GM19372 (cell line): ENCODE measurements at regions not wholly inside any gene's neighbourhood (a gene's known extent, or its start where the extent isn't known, plus 50 kb on each side); places are given as distances from the start of the nearest gene placed in this dataset.
"Not testable (repeated sequence)": the region's sequence is repeated elsewhere in the genome, so short reads cannot be mapped to it uniquely, and the experiment has no call there.

Experiments
- ATAC-seq: cut with Tn5 transposase; IDR thresholded peaks from one replicate; pipeline ENCODE4 v1.9.1; 2021; ENCODE audit warnings: mild to moderate bottlenecking, low read depth, moderate library complexity; ENCODE audit not compliant: unreplicated experiment

DNA sequence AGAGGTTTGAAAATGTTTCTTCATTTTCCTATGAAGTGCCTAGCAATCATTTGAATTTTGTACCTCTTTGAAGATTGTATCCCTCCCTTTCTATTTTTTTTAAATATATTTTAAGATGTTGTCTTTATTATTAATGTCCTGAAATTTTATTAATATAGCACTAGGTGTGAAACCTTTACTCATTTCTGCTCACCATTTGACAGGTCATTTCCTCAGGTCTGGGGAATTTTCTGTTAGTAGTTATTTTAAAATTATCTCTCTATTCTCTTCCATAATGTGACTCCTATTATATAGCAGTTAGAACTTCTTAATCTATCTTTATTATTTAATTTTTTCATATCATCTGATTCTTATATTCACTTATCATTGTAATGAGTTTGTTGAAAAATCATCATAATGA is 1038.6 kb upstream of the SLC39A10 start:
- ATAC-seq = no peak

DNA sequence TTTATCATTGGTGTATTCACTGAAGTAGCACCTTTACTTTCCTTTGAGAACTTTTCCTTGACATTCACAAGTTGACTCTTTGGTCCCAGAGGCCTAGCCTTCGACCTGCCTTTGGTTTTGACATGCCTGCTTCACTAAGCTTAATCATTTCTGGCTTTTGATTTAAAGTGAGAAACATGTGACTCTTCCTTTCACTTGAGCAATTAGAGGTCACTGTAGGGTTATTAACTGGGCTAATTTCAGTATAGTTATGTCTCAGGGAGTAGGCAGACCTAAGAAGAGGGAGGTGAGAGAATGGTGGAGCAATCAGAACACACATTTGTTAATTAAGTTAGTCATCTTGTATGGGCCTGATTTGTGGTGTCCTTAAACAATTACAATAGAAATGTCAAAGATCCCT is 1040.7 kb upstream of the SLC39A10 start:
- ATAC-seq = peak; percentile 45

DNA sequence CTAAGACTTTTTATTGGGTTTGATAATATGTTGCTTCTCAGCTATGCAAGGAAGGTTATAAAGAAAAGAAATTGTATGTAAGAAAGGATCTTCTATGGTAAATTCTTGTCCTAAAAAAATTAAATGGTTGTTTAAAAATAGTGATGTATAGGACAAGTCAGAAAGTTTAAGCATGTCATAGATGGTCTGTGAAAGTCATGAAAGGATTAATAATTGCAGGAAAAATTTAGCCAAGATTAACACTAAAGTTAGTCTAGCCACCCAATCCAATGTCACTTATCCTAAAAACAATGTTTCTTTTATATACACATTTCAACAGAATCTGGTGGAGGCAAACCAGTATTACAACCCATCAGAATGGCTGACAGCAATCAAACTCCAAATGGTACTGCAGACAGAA is 1046.7 kb upstream of the SLC39A10 start:
- no peak for ATAC-seq

DNA sequence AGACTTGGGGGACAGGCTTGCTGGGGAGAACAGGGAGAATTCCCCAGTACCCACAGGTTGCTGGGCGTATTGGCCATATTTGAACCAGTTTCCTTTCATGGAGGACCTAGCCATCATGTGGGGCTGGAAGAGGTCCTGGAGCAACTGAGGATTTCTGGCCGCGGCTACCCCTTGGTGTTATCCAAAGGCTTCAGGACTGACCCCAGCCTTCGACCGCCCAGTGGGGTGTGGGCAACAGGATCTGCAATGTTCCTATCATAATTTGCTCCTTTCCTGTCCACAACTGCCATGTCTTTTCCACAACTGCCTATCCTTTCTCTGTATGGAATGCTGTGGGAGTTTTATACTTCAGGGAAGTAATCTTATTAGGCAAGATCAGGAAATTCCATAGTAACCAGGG is 1053.6 kb upstream of the SLC39A10 start:
- no peak for ATAC-seq

GRCh38 chr2:194602750-194603149 is 1054.3 kb upstream of the SLC39A10 start:
- no peak for ATAC-seq

DNA sequence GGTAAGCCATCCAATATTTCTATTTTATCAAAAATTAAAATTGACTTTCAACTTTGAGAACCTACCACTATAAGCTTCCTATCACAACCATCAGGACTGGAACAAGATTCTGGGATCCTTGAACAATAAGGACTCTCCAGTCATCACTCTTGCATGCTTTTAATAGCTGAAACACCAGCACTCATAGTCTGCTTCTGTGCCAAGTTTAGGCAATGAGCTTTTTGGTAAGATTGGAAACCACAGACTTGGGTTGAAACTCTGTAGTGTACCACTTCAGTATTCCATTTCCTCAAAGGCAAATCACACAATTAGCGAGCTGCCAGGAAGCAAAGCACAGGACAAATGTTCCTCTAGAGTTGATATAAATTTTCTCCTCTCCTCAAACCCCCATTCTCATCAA is 1065.8 kb upstream of the SLC39A10 start:
- no peak for ATAC-seq

DNA sequence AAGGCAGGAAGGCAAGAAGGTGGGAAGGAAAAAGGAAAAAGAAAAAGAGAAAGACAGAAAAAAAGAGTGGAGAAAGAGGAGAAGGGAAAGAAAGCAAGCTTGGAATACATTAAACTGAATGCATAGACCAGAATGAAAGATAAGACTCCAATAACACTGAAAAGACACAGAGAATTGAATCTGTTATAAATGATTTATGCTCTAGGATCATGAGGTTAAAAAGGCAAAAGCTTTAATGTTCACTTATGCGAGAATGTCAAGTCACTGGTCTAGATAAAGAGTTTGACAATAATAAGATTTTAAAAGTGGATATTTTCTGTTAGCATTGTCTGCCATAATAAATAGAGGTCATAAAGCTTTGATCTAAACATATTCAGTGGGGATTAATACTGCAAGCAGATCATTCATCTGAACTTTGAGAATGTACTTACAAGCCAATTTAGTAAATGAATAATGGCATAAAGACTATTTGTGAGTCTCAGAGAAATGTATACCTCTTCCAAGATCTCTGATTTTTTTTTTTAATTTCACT is 1069.2 kb upstream of the SLC39A10 start:
- ATAC-seq = no peak

GRCh38 chr2:194567661-194568017 is 1089.4 kb upstream of the SLC39A10 start:
- ATAC-seq = peak; percentile 48

DNA sequence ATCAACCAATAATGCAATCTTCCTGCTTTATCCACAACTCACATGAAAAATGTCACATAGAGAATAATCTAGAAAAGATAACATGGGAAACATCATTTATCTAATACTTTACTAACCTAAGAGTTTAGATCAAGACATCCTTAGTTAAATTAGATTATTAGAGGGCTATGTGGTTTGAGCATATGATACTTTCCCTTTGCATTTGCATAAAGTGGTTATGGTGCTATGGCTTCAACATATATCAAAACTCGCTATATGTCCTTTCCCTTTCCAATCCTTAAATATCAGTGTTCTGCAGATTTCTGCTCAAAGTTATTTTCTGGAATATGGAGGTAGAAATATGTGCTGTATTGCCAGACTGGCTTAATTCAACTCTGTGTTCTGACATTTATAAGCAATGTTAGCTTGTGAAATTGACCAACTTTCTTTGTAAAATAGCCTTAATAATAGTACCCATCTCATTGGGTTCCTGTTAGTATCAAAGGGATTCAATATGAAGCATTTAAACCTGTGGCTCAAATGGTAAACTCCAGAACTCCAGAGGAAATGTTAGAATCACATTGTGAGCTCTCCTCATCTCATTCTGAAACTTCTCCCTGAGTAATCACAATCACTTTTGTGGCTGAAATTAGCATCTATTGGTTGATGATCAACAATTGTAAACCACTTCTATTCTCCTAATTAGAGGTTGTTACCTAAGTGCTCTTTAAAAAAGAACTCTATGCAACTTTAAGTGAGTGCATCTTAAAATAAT is 1089.9 kb upstream of the SLC39A10 start:
- peak; percentile 65 for ATAC-seq

- ATAC-seq = no peak
Observed at GRCh38 chr2:194564422-194564821, 1092.6 kb upstream of the SLC39A10 start.

DNA sequence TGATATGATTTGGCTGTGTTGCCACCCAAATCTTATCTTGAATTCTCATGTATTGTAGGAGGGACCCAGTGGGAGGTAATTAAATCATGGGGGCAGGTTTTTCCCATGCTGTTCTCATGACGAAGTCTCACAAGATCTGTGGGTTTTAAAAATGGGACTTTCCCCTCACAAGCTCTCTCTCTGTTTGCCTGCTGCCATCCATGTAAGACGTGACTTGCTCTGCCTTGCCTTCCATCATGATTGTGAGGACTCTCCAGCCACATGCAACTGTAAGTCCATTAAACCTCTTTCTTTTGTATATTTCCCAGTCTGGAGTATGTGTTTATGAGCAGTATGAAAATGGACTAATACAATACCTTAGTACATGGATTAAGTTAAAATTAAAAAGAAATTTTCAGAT is 1094.7 kb upstream of the SLC39A10 start:
- ATAC-seq = no peak

DNA sequence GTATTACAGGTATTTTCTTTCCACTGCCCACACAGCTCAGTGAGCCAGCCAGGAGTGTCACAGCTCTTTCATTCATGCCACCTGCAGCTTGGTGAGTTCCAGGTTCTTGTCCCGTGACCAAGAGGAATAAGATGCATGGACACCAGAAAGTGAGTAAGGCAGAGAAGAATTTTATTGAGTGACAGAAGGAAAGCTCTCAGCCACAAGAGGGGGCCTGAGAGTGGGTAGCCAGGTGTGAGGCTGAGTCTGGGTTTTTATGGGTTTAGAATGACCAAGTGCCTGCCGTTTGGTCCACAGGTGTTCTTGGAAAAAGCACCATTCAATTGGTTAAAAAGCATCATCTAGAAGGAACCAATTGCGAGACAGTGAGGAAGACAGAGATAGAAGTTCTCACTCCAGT is 1097.1 kb upstream of the SLC39A10 start:
- ATAC-seq = no peak

DNA sequence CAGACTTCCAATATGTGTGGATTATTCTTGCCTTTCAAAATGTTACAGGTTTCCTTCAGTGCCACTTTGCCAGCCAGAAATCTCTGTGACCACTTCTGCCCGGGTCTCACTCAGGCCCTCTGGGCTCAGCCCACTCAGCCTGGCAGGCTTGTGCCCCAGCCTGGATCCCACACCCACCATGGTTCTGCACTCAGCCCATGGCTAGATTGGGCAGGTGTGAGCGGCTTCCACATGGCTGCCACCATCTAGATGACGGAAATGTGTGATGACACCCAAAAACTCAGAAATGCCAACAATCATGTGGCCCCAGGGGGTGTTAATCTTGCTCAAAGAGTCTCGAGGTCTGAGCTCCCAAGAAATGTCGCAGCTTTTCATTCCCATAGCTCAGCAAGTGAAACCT is 1097.5 kb upstream of the SLC39A10 start:
- no peak for ATAC-seq

DNA sequence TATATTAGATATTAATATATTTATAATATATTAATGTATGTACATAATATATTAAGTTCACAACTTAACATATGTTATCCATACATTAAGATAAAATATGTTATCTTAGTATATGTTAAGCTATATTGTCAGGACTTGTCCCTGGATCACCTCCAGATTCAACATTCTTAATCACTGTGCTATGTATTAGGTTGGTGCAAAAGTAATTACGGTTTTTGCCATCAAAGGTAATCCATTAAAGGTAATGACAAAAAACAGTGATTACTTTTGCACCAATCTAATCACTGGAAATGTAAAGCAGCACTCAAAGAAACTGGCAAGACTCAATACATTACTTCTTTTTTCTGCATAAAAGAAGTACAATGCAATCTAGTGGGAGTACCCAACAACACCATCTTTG is 1099.0 kb upstream of the SLC39A10 start:
- ATAC-seq = no peak

GRCh38 chr2:194556629-194557028 is 1100.4 kb upstream of the SLC39A10 start:
- no peak for ATAC-seq

GRCh38 chr2:194553980-194554379 is 1103.0 kb upstream of the SLC39A10 start:
- ATAC-seq = no peak

GRCh38 chr2:194550702-194551101 is 1106.3 kb upstream of the SLC39A10 start:
- no peak for ATAC-seq

DNA sequence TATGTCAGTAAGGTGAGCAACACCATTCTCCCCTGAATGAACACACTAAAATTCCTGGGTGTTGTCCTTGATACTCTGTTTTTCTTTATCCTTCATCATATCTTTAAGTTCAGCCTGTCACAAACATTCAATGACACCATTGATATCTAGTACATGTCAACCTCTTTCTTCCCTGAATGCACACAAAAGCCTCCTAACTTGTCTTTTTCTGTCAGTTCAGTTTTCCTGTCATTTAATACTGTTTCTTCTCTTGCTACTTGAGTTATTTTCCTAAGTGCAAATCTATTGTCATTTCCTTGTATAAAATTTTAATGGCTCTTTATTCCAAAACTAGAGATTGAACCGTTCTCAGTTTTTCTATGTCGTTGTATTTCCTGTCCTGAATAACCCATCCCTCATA is 1107.6 kb upstream of the SLC39A10 start:
- ATAC-seq = no peak

DNA sequence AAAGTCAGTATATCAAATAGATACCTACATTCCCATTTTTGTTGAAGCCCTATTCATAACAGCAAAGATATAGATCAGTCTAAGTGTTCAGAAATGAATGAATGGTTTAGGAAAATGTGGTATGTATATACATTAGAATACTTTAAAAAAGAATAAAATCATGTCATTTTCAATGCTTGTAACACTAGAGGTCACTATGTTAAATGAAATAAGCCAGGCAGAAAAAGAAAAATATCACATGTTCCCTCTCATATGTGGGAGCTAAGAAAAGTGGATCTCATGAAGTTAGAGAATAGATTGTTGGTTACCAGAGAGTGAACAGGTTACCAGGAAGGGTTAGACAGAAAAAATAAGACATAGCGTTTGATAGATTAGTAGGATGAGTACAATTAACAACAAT is 1111.0 kb upstream of the SLC39A10 start:
- ATAC-seq = no peak

DNA sequence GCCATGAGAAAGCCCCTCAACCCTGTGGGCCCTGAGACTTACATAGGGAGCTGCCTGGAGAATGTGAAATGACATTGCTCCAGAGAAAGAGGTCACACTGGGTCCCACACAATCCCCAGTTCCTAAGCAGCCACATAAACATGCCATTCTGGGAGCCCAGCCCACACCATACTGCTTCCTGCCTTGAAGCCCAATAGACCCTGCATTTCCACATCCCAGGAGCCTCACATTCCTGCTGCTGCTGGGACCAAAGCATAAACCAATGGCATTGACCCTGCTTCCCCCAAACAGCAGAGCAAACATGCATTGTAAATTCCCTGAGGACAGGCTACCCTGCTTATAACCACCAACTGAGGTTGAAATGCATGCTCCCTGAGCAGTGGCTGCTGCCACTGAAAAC is 1117.6 kb upstream of the SLC39A10 start:
- no peak for ATAC-seq

DNA sequence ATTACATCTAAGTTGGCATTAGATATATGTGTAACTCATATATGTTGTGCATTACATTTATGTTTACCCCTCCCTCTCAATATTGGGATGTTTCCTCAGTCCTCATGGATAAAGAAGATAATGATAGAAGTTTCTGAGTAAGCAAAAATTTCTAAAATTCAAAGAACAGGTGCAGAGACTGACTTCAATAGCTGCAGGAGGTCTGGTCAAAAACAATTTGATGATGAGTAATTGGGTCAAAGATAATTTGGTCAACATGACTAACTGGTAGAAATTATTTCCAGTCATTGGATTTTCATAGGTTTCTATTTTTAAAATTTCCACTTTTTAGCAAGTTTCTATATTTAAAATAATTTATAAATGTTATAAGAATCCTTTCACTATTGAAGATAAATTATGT is 1130.9 kb upstream of the SLC39A10 start:
- no peak for ATAC-seq

DNA sequence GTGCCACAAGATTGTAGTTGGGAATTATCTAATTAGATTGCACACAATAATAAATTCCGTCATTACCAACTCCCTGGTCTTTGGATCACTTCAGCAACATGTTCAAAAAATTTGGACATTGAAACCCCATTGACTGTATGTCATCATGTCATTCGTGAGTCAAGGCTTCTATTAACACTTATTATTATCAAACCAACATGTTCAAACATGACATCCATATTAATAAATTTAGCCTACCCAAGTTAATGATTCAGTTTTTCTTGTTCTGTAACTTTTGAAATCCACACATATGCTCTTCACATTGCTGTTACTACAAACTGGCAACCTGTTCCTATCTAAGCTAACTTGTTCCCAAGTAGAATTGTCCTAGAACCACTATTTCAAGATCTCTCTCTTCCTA is 1142.7 kb upstream of the SLC39A10 start:
- ATAC-seq = no peak

GRCh38 chr2:194511070-194511469 is 1146.0 kb upstream of the SLC39A10 start:
- not testable (repeated sequence) for ATAC-seq
